ENCODE measurements at regions not wholly inside any gene's neighbourhood (a gene's known extent, or its start where the extent isn't known, plus 50 kb on each side); places are given as distances from the start of the nearest gene placed in this dataset.

GRCh38 chr21:25368531-25368930 lies 238.8 kb downstream of the MRPL39 start:
- no peak overlapping the region for H3K4me3 ChIP-seq (ENCODE audit: insufficient read depth in 1 of 2, low read depth in 1 of 2, low read length in 2 of 2)
- 74% methylated on average over 6 of the region's 7 CpGs for WGBS

GRCh38 chr21:25366116-25366515 lies 241.2 kb downstream of the MRPL39 start:
- Histone ChIP-seq H3K27ac (ENCODE audit: low read length, poor library complexity, severe bottlenecking) (no peak overlapping the region), H4K91ac (ENCODE audit: low read length) (no peak overlapping the region), H4K8ac (ENCODE audit: low read length) (no peak overlapping the region), H3K36me3 (ENCODE audit: control insufficient read depth in 1 of 2, insufficient read depth in 2 of 2, low read depth in 1 of 2, low read length in 2 of 2) (no peaks in the 10 kb centered on the region), H3K14ac (ENCODE audit: low read length in 2 of 2) (no peak overlapping the region), H2BK12ac (ENCODE audit: low read length in 2 of 2) (no peak overlapping the region), H3K79me1 (replicated peaks; ENCODE audit: low read length, poor library complexity, severe bottlenecking) (no peaks in the 10 kb centered on the region), H3K23ac (ENCODE audit: low read length in 2 of 2) (no peak overlapping the region), H2BK15ac (ENCODE audit: low read depth, poor library complexity, severe bottlenecking) (no peak overlapping the region), H3K9me3 (ENCODE audit: control insufficient read depth, low read length) (no peaks in the 10 kb centered on the region), H2AFZ (ENCODE audit: low read depth, low read length) (no peak overlapping the region), H3K27me3 (ENCODE audit: control insufficient read depth in 1 of 2, insufficient read depth in 1 of 2, low read length in 2 of 2) (no peaks in the 10 kb centered on the region), H2BK5ac (ENCODE audit: low read depth, low read length, poor library complexity, severe bottlenecking) (no peak overlapping the region), H3K4ac (ENCODE audit: low read depth in 1 of 2, low read length in 2 of 2) (no peak overlapping the region), H3K4me1 (ENCODE audit: control insufficient read depth, insufficient read depth, low read depth, low read length) (peaks cover 4% of the 10 kb centered on the region), H3K4me2 (ENCODE audit: low read length, poor library complexity, severe bottlenecking) (no peak overlapping the region), H2AK5ac (ENCODE audit: low read length, severe bottlenecking) (no peak overlapping the region), H3K4me3 (ENCODE audit: insufficient read depth in 1 of 2, low read depth in 1 of 2, low read length in 2 of 2) (no peak overlapping the region), H2BK120ac (ENCODE audit: low read depth, low read length) (no peak overlapping the region), H3K9ac (ENCODE audit: low read length) (no peak overlapping the region), H3K18ac (ENCODE audit: low read depth in 1 of 2, low read length in 2 of 2) (no peak overlapping the region)
- 38% methylated on average over 1 of the region's 1 CpG for WGBS
- no peak for DNase-seq

More at GRCh38 chr21:25368531-25368930, 238.8 kb downstream of the MRPL39 start:
- no peak overlapping the region for H2BK5ac ChIP-seq (ENCODE audit: low read depth, low read length, poor library complexity, severe bottlenecking)
- no peaks in the 10 kb centered on the region for H3K79me1 ChIP-seq (replicated peaks; ENCODE audit: low read length, poor library complexity, severe bottlenecking)
- no peak overlapping the region for H3K18ac ChIP-seq (ENCODE audit: low read depth in 1 of 2, low read length in 2 of 2)
- H3K9me3 ChIP-seq (ENCODE audit: control insufficient read depth, low read length), result no peaks in the 10 kb centered on the region
- no peak overlapping the region for H2BK120ac ChIP-seq (ENCODE audit: low read depth, low read length)
- H2AFZ ChIP-seq (ENCODE audit: low read depth, low read length), result no peak overlapping the region
- no peak overlapping the region for H2AK5ac ChIP-seq (ENCODE audit: low read length, severe bottlenecking)
- H3K4me2 ChIP-seq (ENCODE audit: low read length, poor library complexity, severe bottlenecking), result no peak overlapping the region
- H2BK15ac ChIP-seq (ENCODE audit: low read depth, poor library complexity, severe bottlenecking), result no peak overlapping the region
- H2BK12ac ChIP-seq (ENCODE audit: low read length in 2 of 2), result no peak overlapping the region
- peaks cover 4% of the 10 kb centered on the region for H3K4me1 ChIP-seq (ENCODE audit: control insufficient read depth, insufficient read depth, low read depth, low read length)
- no peak overlapping the region for H4K8ac ChIP-seq (ENCODE audit: low read length)
- H3K27me3 ChIP-seq (ENCODE audit: control insufficient read depth in 1 of 2, insufficient read depth in 1 of 2, low read length in 2 of 2), result no peaks in the 10 kb centered on the region
- H3K27ac ChIP-seq (ENCODE audit: low read length, poor library complexity, severe bottlenecking), result no peak overlapping the region
- no peak overlapping the region for H4K91ac ChIP-seq (ENCODE audit: low read length)
- H3K9ac ChIP-seq (ENCODE audit: low read length), result no peak overlapping the region
- H3K36me3 ChIP-seq (ENCODE audit: control insufficient read depth in 1 of 2, insufficient read depth in 2 of 2, low read depth in 1 of 2, low read length in 2 of 2), result no peaks in the 10 kb centered on the region
- DNase-seq, result no peak
- H3K23ac ChIP-seq (ENCODE audit: low read length in 2 of 2), result no peak overlapping the region
- H3K4ac ChIP-seq (ENCODE audit: low read depth in 1 of 2, low read length in 2 of 2), result no peak overlapping the region
- no peak overlapping the region for H3K14ac ChIP-seq (ENCODE audit: low read length in 2 of 2)

GRCh38 chr21:25362375-25363267 lies 244.7 kb downstream of the MRPL39 start:
- H3K9me3 ChIP-seq (ENCODE audit: control insufficient read depth, low read length), result no peaks in the 10 kb centered on the region
- H2AFZ ChIP-seq (ENCODE audit: low read depth, low read length), result no peak overlapping the region
- H3K18ac ChIP-seq (ENCODE audit: low read depth in 1 of 2, low read length in 2 of 2), result no peak overlapping the region
- H2BK12ac ChIP-seq (ENCODE audit: low read length in 2 of 2), result no peak overlapping the region
- no peaks in the 10 kb centered on the region for H3K4me1 ChIP-seq (ENCODE audit: control insufficient read depth, insufficient read depth, low read depth, low read length)
- no peak overlapping the region for H2BK5ac ChIP-seq (ENCODE audit: low read depth, low read length, poor library complexity, severe bottlenecking)
- no peak overlapping the region for H3K23ac ChIP-seq (ENCODE audit: low read length in 2 of 2)
- H3K9ac ChIP-seq (ENCODE audit: low read length), result no peak overlapping the region
- DNase-seq, result no peak
- H3K4ac ChIP-seq (ENCODE audit: low read depth in 1 of 2, low read length in 2 of 2), result no peak overlapping the region
- no peak overlapping the region for H3K14ac ChIP-seq (ENCODE audit: low read length in 2 of 2)
- WGBS, result 88% methylated on average over 12 of the region's 15 CpGs
- no peak overlapping the region for H2AK5ac ChIP-seq (ENCODE audit: low read length, severe bottlenecking)
- no peak overlapping the region for H3K27ac ChIP-seq (ENCODE audit: low read length, poor library complexity, severe bottlenecking)
- H3K36me3 ChIP-seq (ENCODE audit: control insufficient read depth in 1 of 2, insufficient read depth in 2 of 2, low read depth in 1 of 2, low read length in 2 of 2), result no peaks in the 10 kb centered on the region
- no peak overlapping the region for H4K91ac ChIP-seq (ENCODE audit: low read length)
- H2BK15ac ChIP-seq (ENCODE audit: low read depth, poor library complexity, severe bottlenecking), result no peak overlapping the region
- H3K4me2 ChIP-seq (ENCODE audit: low read length, poor library complexity, severe bottlenecking), result no peak overlapping the region
- H4K8ac ChIP-seq (ENCODE audit: low read length), result no peak overlapping the region
- H2BK120ac ChIP-seq (ENCODE audit: low read depth, low read length), result no peak overlapping the region
- H3K27me3 ChIP-seq (ENCODE audit: control insufficient read depth in 1 of 2, insufficient read depth in 1 of 2, low read length in 2 of 2), result no peaks in the 10 kb centered on the region
- no peak overlapping the region for H3K4me3 ChIP-seq (ENCODE audit: insufficient read depth in 1 of 2, low read depth in 1 of 2, low read length in 2 of 2)
- no peaks in the 10 kb centered on the region for H3K79me1 ChIP-seq (replicated peaks; ENCODE audit: low read length, poor library complexity, severe bottlenecking)

- 91% methylated on average over 23 of the region's 28 CpGs for WGBS
- Histone ChIP-seq H3K9me3 (ENCODE audit: control insufficient read depth, low read length) (no peaks in the 10 kb centered on the region), H4K8ac (ENCODE audit: low read length) (no peak overlapping the region), H3K27me3 (ENCODE audit: control insufficient read depth in 1 of 2, insufficient read depth in 1 of 2, low read length in 2 of 2) (no peaks in the 10 kb centered on the region), H3K14ac (ENCODE audit: low read length in 2 of 2) (no peak overlapping the region), H3K27ac (ENCODE audit: low read length, poor library complexity, severe bottlenecking) (no peak overlapping the region), H3K4ac (ENCODE audit: low read depth in 1 of 2, low read length in 2 of 2) (no peak overlapping the region), H3K79me1 (replicated peaks; ENCODE audit: low read length, poor library complexity, severe bottlenecking) (no peaks in the 10 kb centered on the region), H3K9ac (ENCODE audit: low read length) (no peak overlapping the region), H3K4me2 (ENCODE audit: low read length, poor library complexity, severe bottlenecking) (no peak overlapping the region), H4K91ac (ENCODE audit: low read length) (no peak overlapping the region), H2BK5ac (ENCODE audit: low read depth, low read length, poor library complexity, severe bottlenecking) (no peak overlapping the region), H3K23ac (ENCODE audit: low read length in 2 of 2) (no peak overlapping the region), H3K36me3 (ENCODE audit: control insufficient read depth in 1 of 2, insufficient read depth in 2 of 2, low read depth in 1 of 2, low read length in 2 of 2) (no peaks in the 10 kb centered on the region), H3K18ac (ENCODE audit: low read depth in 1 of 2, low read length in 2 of 2) (no peak overlapping the region), H2BK12ac (ENCODE audit: low read length in 2 of 2) (no peak overlapping the region), H2AK5ac (ENCODE audit: low read length, severe bottlenecking) (no peak overlapping the region), H3K4me1 (ENCODE audit: control insufficient read depth, insufficient read depth, low read depth, low read length) (no peaks in the 10 kb centered on the region), H2AFZ (ENCODE audit: low read depth, low read length) (no peak overlapping the region), H3K4me3 (ENCODE audit: insufficient read depth in 1 of 2, low read depth in 1 of 2, low read length in 2 of 2) (no peak overlapping the region), H2BK120ac (ENCODE audit: low read depth, low read length) (no peak overlapping the region), H2BK15ac (ENCODE audit: low read depth, poor library complexity, severe bottlenecking) (no peak overlapping the region)
- DNase-seq, result no peak
Observed at GRCh38 chr21:25361765-25362164, 245.5 kb downstream of the MRPL39 start.

All from mesenchymal stem cell (in vitro differentiated cells and primary cell).